ENCODE measurements at regions not wholly inside any gene's neighbourhood (a gene's known extent, or its start where the extent isn't known, plus 50 kb on each side); places are given as distances from the start of the nearest gene placed in this dataset.
"Not testable (repeated sequence)": the region's sequence is repeated elsewhere in the genome, so short reads cannot be mapped to it uniquely, and the experiment has no call there.

- H3K4me1 Mint-ChIP-seq, H3K4me3 Mint-ChIP-seq, DNase-seq, H3K27ac Mint-ChIP-seq, H3K36me3 Mint-ChIP-seq, H3K9me3 Mint-ChIP-seq, CTCF ChIA-PET: not testable (repeated sequence)
- H3K27me3 Mint-ChIP-seq = peaks cover 11% of the 10 kb centered on the region
Measured at GRCh38 chr4:142897518-142897917, 51.4 kb upstream of the INPP4B start.

- no peak for DNase-seq
- CTCF ChIA-PET = interaction anchor here (1.9 kb wide), 1 partner anchor 10 kb away, joined by 4 read pairs; no protein-coding TSS in a partner anchor
- Mint-ChIP-seq H3K4me3 (no peak overlapping the region), H3K27ac (no peak overlapping the region), H3K27me3 (peaks cover 11% of the 10 kb centered on the region), H3K9me3 (no peaks in the 10 kb centered on the region), H3K36me3 (no peaks in the 10 kb centered on the region), H3K4me1 (no peaks in the 10 kb centered on the region)
Measured at GRCh38 chr4:142900622-142901021, 54.5 kb upstream of the INPP4B start.

GRCh38 chr4:142901166-142901662 lies 55.1 kb upstream of the INPP4B start:
- H3K4me1 Mint-ChIP-seq = no peaks in the 10 kb centered on the region
- no peaks in the 10 kb centered on the region for H3K36me3 Mint-ChIP-seq
- peaks cover 11% of the 10 kb centered on the region for H3K27me3 Mint-ChIP-seq
- H3K27ac Mint-ChIP-seq = no peak overlapping the region
- DNase-seq = no peak
- H3K9me3 Mint-ChIP-seq = no peaks in the 10 kb centered on the region
- CTCF ChIA-PET = interaction anchor here (0.6 to 1.9 kb wide), 2 partner anchors 9 to 1262 kb away, joined by 3 to 4 read pairs; no protein-coding TSS in a partner anchor
- H3K4me3 Mint-ChIP-seq = no peak overlapping the region

GRCh38 chr4:142903617-142904016 lies 57.5 kb upstream of the INPP4B start:
- CTCF ChIA-PET, H3K4me3 Mint-ChIP-seq, H3K4me1 Mint-ChIP-seq, H3K36me3 Mint-ChIP-seq, H3K9me3 Mint-ChIP-seq, H3K27ac Mint-ChIP-seq, DNase-seq: not testable (repeated sequence)
- H3K27me3 Mint-ChIP-seq = peaks cover 11% of the 10 kb centered on the region

DNA sequence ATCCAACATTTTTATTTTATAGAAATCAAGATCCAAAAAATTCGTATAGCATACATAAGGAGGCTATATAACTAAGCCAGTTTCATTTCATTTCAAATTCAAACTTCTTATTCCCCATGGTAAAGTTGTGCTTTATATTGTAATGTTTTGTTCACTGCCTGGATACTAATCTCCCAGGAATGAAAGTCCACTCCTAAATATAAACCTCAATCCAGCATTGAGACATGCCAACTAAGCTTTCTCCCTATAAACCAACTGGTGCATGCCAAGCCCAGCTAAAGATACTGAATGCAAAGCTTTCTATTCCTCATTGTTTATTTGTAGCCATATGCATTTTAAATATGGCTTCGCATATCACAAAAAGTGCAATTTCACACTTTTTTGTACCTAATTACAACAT lies 63.8 kb upstream of the INPP4B start:
- peaks cover 4% of the 10 kb centered on the region for H3K27me3 Mint-ChIP-seq
- no peak for DNase-seq
- H3K4me3 Mint-ChIP-seq = no peak overlapping the region
- CTCF ChIA-PET = interaction anchor here (1.3 kb wide), 1 partner anchor 10 kb away, joined by 4 read pairs; no protein-coding TSS in a partner anchor
- no peaks in the 10 kb centered on the region for H3K4me1 Mint-ChIP-seq
- no peaks in the 10 kb centered on the region for H3K9me3 Mint-ChIP-seq
- no peak overlapping the region for H3K27ac Mint-ChIP-seq
- H3K36me3 Mint-ChIP-seq = no peaks in the 10 kb centered on the region

DNA sequence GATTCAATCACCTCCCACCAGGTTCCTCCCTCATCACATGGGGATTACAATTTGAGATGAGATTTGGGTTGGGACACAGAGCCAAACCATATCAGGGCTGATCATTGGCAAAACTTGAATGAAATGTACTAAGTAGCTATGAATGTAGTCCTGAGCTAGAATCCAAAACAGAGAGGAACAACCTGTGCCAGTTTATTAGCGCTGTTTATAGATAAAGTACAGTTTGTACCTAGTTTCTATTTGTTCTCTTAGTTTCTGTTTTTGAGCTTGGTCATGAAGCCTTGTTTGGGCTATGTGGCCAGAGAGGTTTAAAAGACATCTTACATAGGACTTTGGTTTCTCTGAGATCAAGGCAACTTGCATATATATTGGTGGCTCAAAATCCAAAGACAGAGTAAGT lies 66.9 kb upstream of the INPP4B start:
- no peak overlapping the region for H3K4me3 Mint-ChIP-seq
- no peak overlapping the region for H3K27ac Mint-ChIP-seq
- no peak for DNase-seq
- no peaks in the 10 kb centered on the region for H3K36me3 Mint-ChIP-seq
- peaks cover 4% of the 10 kb centered on the region for H3K27me3 Mint-ChIP-seq
- H3K4me1 Mint-ChIP-seq = no peaks in the 10 kb centered on the region
- CTCF ChIA-PET = no interaction called here
- no peaks in the 10 kb centered on the region for H3K9me3 Mint-ChIP-seq

- peaks cover 4% of the 10 kb centered on the region for H3K27me3 Mint-ChIP-seq
- H3K4me3 Mint-ChIP-seq = no peak overlapping the region
- no peaks in the 10 kb centered on the region for H3K9me3 Mint-ChIP-seq
- H3K36me3 Mint-ChIP-seq = no peaks in the 10 kb centered on the region
- no peaks in the 10 kb centered on the region for H3K4me1 Mint-ChIP-seq
- H3K27ac Mint-ChIP-seq = no peak overlapping the region
- no peak for DNase-seq
- CTCF ChIA-PET = no interaction called here
Measured at GRCh38 chr4:142913461-142914030, 67.4 kb upstream of the INPP4B start.

- Mint-ChIP-seq H3K9me3 (no peaks in the 10 kb centered on the region), H3K27ac (no peak overlapping the region), H3K27me3 (no peaks in the 10 kb centered on the region), H3K4me3 (no peak overlapping the region), H3K36me3 (no peaks in the 10 kb centered on the region), H3K4me1 (no peaks in the 10 kb centered on the region)
- CTCF ChIA-PET = no interaction called here
- no peak for DNase-seq
Measured at GRCh38 chr4:142917678-142918077, 71.6 kb upstream of the INPP4B start.

DNA sequence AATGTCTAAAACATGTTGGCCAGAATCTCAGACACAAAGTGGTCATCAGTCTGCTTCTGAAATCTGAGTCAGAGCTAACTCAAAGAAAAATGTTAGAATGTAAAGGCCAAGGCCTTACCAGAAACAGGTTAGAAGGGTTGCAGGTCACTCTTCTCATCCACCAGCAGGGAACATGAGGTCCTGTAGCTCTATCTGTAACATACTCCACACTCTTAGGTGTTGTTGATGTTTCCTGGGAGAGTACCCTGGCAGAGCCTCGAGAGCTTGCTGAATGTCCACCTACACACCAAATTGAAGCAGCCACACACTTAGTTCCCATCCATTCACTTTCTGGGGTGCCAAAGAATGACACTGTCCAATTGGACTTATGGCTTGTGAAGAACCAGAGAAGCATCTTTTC lies 76.6 kb upstream of the INPP4B start:
- H3K27ac Mint-ChIP-seq = no peak overlapping the region
- CTCF ChIA-PET = no interaction called here

GRCh38 chr4:142923619-142924018 lies 77.5 kb upstream of the INPP4B start:
- DNase-seq = no peak
- H3K4me1 Mint-ChIP-seq = no peaks in the 10 kb centered on the region
- H3K36me3 Mint-ChIP-seq = no peaks in the 10 kb centered on the region
- CTCF ChIA-PET = no interaction called here
- no peaks in the 10 kb centered on the region for H3K9me3 Mint-ChIP-seq
- H3K27me3 Mint-ChIP-seq = no peaks in the 10 kb centered on the region
- no peak overlapping the region for H3K4me3 Mint-ChIP-seq
- H3K27ac Mint-ChIP-seq = no peak overlapping the region

More for the DNA sequence above, 76.6 kb upstream of the INPP4B start:
- Mint-ChIP-seq H3K4me1 (no peaks in the 10 kb centered on the region), H3K36me3 (no peaks in the 10 kb centered on the region), H3K9me3 (no peaks in the 10 kb centered on the region), H3K27me3 (no peaks in the 10 kb centered on the region), H3K4me3 (no peak overlapping the region)
- DNase-seq = no peak

DNA sequence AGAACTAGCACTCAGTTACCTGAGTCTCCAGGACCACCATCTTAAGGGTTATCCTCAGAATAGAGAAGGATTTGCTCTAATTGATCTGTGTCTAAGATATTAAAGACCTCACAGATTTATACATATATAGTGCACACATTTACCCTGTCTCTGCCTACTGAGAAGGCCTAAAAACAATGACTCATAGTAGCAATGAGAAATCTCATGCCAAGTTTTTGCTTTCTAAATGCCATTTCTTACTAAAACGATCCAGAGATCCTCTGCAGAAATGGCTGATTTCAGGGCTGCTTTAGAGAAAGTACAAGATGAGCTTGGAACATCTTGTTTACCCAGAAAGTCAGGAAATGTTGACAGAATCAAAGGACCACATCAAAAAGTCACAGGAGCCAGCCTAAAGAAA lies 79.1 kb upstream of the INPP4B start:
- Mint-ChIP-seq H3K36me3 (no peaks in the 10 kb centered on the region), H3K4me1 (no peaks in the 10 kb centered on the region), H3K4me3 (no peak overlapping the region), H3K27me3 (no peaks in the 10 kb centered on the region), H3K27ac (no peak overlapping the region), H3K9me3 (no peaks in the 10 kb centered on the region)
- no peak for DNase-seq
- CTCF ChIA-PET = no interaction called here

GRCh38 chr4:142927721-142928120 lies 81.6 kb upstream of the INPP4B start:
- Mint-ChIP-seq H3K9me3 (no peaks in the 10 kb centered on the region), H3K4me3 (no peak overlapping the region), H3K4me1 (no peaks in the 10 kb centered on the region), H3K27me3 (no peaks in the 10 kb centered on the region), H3K27ac (no peak overlapping the region), H3K36me3 (no peaks in the 10 kb centered on the region)
- no peak for DNase-seq
- CTCF ChIA-PET = no interaction called here

GRCh38 chr4:142929526-142929925 lies 83.4 kb upstream of the INPP4B start:
- DNase-seq = no peak
- Mint-ChIP-seq H3K36me3 (no peaks in the 10 kb centered on the region), H3K27me3 (no peaks in the 10 kb centered on the region), H3K4me1 (no peaks in the 10 kb centered on the region), H3K27ac (no peak overlapping the region), H3K4me3 (no peak overlapping the region), H3K9me3 (no peaks in the 10 kb centered on the region)
- CTCF ChIA-PET = no interaction called here

DNA sequence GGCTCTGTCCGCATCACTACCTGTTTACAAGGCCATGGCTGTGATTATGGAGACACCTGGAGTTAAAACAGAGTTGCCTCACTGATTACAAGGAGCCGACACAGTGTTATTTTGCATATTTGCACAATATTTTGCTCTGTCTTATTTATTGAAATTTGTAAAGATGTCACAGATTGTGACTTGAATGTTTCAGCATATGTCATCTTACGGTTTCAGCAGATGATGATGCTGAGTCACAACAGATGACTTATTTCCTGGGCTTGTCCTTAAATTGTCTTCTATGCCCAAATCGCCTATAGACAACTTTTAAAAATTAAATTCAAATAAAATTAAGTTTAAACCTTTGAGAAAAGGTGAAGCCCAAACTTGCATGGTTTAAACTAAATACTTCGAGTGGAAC lies 87.1 kb upstream of the INPP4B start:
- no peak for DNase-seq
- Mint-ChIP-seq H3K4me3 (no peak overlapping the region), H3K9me3 (no peaks in the 10 kb centered on the region), H3K27me3 (no peaks in the 10 kb centered on the region), H3K27ac (no peak overlapping the region), H3K36me3 (no peaks in the 10 kb centered on the region), H3K4me1 (no peaks in the 10 kb centered on the region)
- CTCF ChIA-PET = no interaction called here

DNA sequence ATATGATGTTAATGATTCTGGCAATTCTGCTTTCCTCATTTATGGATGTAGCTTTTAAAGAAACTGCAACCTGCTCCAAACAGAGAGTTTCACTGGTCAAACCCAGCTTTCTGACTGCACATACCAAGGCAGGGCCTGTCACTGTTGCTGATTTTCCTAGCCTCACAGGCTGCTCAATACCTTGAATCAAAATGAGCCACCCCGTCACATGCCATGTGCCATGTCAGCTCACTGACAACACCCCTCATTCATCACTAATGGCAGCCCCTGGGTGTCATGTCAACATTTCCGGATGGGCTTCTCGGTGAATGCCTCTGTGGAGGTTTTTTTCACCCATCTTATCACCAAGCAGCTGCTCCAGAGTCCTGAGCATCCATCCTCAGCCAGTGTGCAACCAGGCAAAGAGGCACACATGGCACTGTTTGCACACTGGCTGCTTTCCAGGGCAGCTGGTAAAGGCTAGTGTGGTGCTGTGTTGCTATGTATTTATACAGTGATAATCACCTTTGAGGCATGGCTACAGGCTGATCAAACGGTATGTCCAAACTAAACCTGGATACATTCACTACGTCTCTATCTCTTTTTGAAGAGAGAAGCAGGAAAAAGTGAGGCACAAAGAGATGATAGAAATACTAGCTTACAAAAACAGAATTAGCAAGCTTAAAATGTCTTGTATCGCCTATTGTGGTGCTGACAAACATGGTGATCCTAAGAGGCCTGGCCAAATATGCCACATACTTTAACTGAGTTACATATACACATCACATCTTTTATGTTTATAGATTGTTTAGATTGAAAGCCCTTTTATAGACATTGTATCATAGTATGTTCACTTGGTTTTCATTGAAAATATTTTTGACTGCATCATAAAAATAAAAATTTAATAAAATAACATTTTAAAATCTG lies 94.6 kb upstream of the INPP4B start:
- no peaks in the 10 kb centered on the region for H3K4me1 Mint-ChIP-seq
- peaks cover 8% of the 10 kb centered on the region for H3K27me3 Mint-ChIP-seq
- H3K36me3 Mint-ChIP-seq = no peaks in the 10 kb centered on the region
- no peak overlapping the region for H3K4me3 Mint-ChIP-seq
- H3K9me3 Mint-ChIP-seq = no peaks in the 10 kb centered on the region
- CTCF ChIA-PET = no interaction called here
- DNase-seq = no peak
- no peak overlapping the region for H3K27ac Mint-ChIP-seq
